Posterior cingulate gyrus (tissue), 11 donors: ENCODE measurements at regions not wholly inside any gene's neighbourhood (a gene's known extent, or its start where the extent isn't known, plus 50 kb on each side); places are given as distances from the start of the nearest gene placed in this dataset.

ENCODE experiments used
- DNase-seq, 10 donors: peaks; one replicate each; pipeline versions ENCODE4 v3.0.0 to v3.0.0-alpha.2; 2020 to 2021; ENCODE audit warnings: mixed read lengths in 3 of 10
- intact Hi-C: fragments of 100-400 bp; cut with DNase I; formaldehyde crosslinking; loops from one replicate; pipeline ENCODE4 v1.15.1; 2023

DNA sequence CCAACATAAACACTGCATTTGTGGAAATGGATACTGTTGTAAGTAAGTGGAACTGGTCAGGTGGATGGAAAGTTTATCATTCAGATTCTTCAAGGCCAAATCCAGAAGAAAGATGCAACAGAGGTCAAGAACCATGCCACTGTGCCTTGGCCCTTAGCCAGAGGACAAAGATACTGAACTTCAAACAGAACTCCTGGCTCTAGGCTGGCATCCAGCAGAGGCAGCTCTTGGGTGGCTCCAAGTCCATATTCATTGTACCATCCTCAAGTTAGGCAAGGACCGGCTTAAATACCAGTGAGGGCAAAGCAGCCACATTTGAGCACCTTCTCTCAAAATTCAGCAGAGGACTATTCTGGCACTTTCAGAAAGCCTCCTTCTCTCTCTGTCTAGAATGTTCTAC, 53.2 kb downstream of the DNAAF9 start:
- DNase-seq = no peak
- intact Hi-C loops = no loop called here

DNA sequence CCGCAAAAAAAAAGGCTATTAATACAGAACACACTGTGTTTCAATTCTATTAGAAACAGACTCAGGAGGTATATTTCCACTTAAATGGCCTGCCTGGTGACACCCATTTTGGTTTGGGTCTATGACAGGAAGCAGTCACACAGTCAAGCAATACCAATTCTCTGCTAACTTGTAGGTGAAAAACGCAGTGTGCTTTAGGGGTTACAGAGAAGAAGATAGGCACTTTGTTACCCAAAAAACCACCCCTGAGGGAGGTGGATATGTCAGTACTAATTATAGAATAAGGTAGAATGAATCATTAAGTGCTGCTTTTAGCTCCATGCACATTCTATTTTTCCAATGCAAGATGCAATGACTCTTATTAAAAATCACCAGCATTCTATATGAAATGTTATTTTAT, 53.8 kb downstream of the DNAAF9 start:
- intact Hi-C loops = no loop called here
- DNase-seq = no peak

DNA sequence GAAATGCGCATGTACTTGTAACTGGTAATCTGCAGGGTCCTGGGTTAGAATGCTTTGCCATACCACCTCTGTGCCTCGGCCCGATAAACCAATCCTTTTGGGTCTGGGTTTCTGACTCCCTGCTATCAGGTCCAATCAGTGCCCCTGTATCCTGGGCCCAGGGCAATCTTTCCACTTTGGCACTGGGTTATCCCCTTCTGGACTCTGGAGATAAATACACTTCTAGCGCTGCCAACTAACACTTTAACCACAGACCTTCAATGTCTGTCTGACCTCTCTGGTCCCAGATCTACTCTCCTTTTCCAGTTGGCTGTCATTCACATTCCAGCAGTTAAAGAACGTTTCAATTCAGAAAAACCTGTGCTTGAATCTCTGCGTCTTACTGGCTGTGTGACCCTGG, 55.3 kb downstream of the DNAAF9 start:
- DNase-seq = no peak
- intact Hi-C loops = no loop called here

DNA sequence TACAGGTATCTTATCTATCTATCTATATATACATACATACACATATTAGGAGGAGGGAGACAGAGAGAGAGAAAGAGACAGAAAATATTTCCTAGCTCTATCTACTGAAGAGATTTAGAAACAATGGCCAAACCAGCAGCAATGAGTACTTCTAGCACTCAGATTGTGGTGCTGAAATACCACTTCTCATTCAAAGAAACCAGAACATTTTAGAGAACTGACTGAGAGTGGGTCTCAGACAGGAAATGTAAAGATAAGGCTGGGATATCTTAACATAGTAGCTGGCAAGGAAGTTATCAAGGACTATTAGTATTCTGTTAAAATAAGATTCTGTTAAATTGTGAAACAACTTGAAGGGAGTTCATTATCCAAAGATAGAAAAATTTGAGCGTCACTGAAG, 57.0 kb downstream of the DNAAF9 start:
- DNase-seq = no peak
- intact Hi-C loops = no loop called here

DNA sequence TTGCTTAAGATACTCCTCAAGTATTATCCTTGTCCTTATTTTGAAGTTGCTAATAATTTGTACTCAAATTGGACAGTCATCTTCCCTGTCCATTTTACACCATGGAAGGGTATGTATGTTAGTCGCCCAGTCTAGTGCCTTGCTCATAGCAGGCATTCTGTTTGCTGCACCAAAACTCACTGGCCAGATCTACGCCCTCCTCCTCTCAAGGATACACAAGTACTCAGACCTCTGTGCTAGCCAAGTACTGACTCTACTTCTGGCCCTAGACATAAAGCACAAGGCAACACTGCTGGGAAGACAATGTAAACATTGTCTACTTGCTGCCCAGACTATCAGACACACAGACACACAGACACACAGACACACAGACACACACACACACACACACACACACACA, 57.7 kb downstream of the DNAAF9 start:
- DNase-seq = no peak
- intact Hi-C loops = no loop called here

DNA sequence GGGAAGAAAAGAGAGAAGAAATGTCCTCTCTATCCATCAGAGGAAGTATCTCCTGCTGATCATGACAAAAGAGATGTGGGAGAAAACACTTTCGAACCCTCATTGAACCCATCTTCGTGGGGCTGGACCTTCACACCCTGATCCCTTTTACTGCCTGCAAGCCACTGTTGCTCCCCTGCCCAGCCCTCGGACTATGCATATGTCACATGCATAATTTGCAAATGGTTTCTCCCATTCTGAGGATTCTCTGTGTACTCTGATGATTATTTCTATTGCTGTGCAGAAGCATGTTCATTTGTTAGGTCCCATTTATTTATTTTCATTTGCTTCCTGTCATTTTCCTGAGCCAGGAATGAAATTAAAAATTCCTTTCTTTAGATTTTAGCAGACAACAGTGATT, 64.7 kb downstream of the DNAAF9 start:
- intact Hi-C loops = no loop called here

DNA sequence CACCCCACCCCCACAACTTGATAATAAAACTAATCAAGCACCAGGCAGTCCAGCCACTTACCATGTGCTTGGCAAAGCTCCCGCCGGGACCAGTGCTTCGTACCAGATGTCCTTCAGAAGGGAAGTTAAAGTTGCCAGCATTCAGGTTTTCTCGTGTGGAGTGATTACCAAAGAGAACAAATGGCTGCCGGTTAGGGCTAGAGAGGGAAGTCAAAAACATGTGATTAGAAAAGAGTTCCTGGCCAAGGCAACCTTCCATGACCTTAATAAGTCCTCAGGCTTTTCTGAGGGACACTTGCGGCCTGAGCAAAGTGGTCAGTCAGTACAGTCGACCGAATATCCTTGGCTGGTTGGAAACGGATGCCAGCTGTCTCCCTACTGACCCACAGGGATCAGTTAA, 67.0 kb downstream of the DNAAF9 start:
- intact Hi-C loops = no loop called here
- DNase-seq = peak in 6 of 10 donors; percentile 19 to 87 (median 30)

More for the DNA sequence above, 64.7 kb downstream of the DNAAF9 start:
- DNase-seq = no peak

DNA sequence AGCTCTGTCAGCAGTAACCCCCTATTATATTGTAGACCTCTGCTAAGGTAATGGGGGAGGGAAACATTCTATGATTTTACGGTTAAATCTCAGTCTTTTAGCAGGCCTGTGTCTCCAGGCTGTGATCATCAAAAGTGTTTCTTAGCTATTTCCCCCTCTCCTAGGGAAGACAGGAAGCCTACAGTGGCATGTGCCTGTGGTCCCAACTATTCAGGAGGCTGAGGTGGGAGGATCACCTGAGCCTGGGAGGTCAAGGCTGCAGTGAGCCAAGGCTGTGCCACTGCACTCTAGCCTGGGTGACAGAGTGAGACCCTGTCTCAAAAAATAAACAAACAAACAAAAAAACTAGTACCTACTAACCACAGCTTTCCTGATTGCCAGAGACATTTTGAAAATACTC, 67.9 kb downstream of the DNAAF9 start:
- intact Hi-C loops = no loop called here
- no peak for DNase-seq

DNA sequence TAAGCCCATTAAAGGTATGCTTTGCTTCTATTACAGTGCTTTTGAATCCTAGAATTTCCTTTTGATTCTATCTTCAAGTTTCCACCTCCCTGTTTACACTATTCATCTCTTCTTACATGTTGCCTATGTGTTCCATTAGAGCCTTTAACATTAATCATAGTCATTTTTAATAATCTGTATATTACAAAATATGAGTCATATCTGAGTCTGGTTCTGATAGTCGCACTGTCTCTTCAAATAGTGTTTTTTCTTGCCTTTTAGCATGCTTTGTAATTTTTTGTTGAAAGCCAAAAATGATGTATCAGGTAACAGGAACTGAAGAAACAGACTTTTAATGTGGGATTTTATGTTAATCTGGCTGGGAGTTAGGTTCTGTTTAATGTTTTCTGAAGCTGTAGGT, 68.4 kb downstream of the DNAAF9 start:
- no peak for DNase-seq
- intact Hi-C loops = no loop called here

DNA sequence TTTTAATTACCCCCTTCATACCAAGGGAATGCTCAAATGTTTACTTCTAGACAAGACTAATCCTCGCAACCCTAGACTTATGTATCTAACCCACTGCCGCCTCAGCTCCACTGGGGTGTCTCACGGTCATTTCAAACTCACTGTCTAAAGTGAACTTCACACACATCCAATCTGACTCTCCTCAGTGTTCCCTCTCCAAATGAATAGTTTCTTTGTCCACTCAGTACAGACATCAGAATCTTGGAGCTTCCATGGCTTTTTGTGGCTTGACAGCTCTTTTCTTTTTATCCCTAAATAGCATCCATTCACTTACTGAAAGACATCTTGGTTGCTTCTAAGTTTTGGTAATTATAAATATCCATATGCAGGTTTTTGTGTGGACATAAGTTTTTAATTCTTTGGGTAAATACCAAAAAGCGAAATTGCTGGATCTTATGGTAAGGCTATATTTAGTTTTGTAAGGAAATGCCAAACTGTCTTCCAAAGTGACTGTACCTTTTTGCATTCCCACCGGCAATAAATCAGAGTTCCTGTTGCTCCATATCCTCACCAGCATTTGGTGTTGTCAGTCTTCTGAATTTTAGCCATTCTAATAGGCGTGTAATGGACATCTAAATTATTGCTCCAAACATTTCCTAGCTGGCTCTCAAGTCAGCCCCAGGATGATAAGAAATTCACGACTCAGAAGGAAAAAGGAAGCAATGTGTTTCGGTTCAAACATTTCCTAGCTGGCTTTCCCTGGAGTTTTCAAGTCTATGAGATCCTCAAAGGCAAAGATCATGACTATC, 73.1 kb downstream of the DNAAF9 start:
- no peak for DNase-seq
- intact Hi-C loops = no loop called here

DNA sequence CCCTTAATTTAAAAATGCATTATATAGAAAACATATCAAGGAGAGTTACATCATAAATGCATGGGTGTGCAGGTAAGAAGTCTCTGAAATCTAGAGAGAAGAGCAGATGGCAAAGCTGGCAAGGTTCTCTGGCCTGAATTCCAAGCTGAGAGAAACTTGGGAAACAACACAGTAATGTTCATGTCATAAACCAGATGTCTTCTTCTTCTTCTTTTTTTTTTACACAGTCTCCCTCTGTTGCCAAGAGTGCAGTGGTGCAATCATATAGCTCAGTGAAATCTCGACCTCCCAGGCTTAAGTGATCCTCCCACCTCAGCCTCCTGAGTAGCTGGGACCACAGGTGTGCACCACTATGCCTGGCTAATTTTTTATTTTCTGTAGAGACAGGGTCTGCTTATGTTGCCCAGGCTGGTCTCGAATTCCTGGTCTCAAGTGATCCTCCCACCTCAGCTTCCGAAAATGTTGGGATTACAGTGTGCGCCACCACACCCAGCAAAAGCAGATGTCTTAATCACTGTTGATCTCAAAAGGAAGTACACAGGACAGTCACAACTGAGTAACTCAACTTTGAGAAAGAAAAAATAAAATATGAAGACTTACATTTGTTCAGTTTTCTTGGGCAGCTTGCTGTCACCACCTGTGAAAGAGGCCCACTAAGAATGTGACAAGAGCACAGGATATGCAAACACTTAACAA, 77.3 kb downstream of the DNAAF9 start:
- peak in 2 of 10 donors; percentile 11 to 64 for DNase-seq
- intact Hi-C loops = no loop called here

DNA sequence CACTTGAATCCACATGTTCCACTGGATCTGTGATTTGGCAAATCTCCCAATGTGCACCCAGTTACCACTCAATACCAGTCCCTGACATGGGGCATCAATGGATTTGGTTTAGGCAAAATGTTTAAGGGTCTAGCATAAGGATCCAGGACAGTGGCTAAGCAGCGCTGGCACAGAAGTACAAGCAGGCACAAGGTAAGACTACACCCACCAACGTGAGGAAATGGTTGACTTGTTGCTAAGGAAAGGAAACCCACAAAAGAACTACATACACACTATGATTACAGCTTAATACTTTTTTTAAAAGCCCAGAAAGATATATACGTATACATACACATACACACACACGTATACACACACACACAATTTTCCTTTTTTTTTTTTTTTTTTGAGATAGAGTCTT, 79.0 kb downstream of the DNAAF9 start:
- intact Hi-C loops = no loop called here
- no peak for DNase-seq

DNA sequence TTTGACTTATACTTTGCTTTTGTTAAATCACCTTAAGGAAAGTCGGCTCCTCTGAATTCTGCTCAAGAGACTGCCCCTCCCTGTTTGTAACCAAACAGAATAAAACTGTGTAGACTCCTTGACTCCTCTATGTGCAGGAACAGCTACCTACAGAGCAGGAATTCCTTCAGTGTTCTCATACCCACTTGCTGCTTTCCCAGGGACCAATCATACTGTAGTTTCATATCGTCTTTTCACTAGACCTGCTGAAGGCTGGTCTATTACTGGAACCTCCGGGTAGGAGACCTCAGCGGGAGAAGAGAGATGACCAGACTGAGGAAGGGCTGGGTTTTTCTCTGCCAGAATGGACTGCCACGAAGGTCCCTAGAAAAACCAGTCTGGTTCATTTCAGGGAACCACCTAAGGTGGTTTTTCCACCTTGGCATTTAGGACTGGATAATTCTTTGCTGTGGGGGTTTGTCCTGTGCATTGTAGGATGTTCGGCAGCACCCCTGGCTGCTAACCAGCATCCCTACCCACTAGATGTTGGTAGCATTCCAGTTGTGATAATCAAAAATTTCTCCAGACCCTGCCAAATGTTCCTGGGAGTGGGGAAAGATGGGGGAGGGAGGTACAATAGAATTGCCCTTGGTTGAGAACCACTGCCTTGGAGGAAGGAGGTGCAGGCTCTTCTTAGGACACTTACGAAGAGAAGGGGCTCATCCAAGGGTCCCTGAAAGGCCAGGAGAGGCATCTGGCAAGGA, 80.5 kb downstream of the DNAAF9 start:
- intact Hi-C loops = no loop called here
- no peak for DNase-seq

DNA sequence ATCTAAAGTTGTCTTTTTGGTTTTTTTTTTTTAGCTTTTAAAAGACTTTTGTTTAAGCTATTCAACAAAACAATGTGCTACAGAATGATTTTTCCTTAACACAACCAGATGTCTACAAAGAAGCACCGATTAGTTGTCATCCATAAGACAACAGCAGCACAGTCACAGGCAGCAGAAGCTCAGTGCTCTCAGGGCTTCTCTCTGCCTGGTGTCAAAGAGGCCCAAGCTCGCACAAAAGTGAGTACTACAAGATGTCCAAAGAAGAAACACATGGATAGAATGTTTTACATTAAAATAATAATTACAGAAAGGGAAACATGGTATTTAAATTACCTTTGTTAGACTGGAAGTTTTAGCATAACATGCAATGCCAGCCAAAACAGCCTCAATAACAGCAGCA, 81.6 kb downstream of the DNAAF9 start:
- no peak for DNase-seq
- intact Hi-C loops = no loop called here

DNA sequence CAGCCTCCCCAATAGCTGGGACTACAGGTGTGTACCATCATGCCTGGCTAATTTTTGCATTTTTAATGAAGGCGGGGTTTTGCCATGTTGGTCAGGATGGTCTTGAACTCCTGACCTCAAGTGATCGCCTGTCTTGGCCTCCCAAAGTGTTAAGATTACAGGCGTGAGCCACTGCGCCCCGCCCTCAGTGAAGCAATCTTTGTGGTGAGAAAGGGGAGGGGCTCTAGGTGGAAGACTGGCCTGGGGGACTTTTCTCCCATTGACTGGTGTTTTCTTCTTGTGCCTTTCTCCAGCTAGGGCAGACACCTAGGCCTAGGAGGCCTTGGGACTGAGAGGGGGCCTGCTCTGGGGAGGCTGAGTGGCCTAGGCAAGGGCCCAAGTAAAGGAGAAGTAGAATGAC, 84.1 kb downstream of the DNAAF9 start:
- intact Hi-C loops = no loop called here
- DNase-seq = peak in 1 of 10 donors; percentile 51

DNA sequence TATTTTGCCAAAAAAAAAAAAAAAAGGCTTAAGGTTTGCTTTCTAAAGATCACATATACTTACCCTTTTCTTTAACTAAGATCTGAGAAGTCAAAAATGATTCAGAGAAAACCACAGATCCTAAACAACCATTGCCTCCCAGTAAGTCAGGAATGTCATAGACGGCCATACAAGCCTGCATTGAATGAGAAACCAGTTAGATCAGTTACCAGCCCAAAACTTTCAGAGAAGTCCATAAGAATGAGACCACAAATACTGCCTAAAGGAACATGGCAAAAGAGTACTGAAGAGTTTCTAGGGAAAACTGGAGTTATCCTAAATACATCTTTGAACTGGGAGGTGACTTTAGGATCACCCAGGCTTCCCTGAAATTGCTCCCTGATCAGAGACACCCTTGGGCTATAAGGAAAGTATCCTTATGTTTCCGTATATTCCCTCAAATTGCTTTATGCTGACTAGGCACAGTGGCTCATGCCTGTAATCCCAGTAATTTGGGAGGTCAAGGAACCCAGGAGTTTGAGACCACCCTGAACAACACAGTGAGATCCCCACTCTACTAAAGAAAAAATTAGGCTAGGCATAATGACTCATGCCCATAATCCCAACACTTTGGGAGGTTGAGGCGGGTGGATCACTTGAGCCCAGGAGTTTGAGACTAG, 79.4 kb upstream of the SLC4A11 start:
- no peak for DNase-seq
- intact Hi-C loops = loop anchor here (10.0 kb wide), 1 partner anchor 264 kb away; no protein-coding TSS in a partner anchor

DNA sequence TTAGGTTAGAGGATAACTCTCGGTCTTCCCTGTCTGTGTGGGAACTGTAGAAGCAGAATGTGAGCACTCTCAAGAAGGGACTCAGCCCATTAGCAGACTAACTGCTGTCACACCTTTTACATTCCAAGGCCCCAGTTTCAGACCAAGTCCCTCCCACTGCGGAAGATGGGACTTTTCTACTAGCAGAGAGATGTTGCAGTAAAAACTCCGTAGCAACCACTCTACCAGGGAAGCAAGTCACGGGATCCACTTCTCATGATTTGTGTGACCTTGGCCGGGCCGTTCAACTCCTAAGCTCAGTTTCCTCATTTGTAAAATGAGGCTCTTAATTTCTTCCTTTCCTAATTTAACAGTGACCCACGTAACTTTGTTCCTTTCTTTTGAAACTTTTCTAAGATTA, 77.1 kb upstream of the SLC4A11 start:
- intact Hi-C loops = loop anchor here (1.0 to 10.0 kb wide), 2 partner anchors 98 to 261 kb away; no protein-coding TSS in a partner anchor
- DNase-seq = no peak

DNA sequence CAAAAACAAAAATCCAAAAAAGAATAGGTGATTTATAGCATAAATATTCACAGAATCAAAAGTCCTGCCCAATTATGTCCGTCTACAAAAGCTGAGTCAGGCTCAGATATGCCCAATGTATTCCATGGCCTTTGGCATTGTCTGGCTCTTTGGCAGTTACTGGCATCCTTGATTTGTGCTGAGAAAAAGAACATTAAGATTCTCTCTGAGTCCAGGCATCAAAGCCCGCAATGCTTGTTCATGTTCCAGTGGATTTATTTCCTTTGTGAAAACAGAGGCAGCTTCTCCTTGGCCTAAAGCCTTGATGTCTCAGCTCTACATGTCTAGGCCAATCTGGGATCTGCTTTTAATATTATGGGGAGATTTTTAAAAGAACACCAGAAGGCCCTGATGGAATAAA, 76.1 kb upstream of the SLC4A11 start:
- no peak for DNase-seq
- intact Hi-C loops = loop anchor here (10.0 kb wide), 1 partner anchor 260 kb away; no protein-coding TSS in a partner anchor

DNA sequence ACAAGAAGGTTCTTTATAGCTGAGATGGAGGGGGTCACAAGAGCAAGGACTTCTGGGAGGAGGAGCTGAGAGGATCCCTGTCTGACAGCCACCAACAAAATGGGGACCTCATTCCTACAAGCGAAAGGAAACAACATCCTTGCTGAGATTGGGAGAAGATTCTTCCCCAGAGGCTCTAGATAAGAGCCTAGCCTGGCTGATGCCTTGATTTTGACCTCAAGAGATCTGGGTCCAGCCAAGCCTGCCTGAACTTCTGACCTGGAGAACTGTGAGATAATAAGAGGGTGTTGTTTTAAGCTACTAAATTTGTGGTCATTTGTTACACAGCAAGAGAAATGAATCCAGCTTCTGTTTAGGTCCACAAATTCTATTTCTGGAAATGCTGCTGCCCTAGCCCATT, 75.4 kb upstream of the SLC4A11 start:
- no peak for DNase-seq
- intact Hi-C loops = loop anchor here (10.0 kb wide), 1 partner anchor 260 kb away; no protein-coding TSS in a partner anchor

DNA sequence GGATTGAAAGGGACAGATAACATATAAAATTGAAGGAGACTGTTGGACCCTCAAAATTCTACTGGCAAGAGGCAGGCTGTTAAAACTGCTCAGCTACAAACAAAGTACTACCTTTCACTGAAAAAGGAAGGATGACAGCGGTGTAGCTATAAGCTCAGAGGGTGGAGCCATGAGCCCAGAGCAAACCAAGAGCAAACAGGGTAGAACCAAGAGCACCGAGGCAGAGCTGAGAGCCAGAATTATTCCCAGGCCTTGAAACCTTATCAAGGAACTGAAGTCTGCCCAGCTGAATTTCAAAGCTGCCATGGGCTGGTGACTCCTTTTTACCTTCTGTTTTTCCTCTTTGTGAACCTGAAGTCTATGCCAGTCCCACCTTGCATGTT, 74.7 kb upstream of the SLC4A11 start:
- intact Hi-C loops = loop anchor here (10.0 kb wide), 1 partner anchor 259 kb away; no protein-coding TSS in a partner anchor
- peak in 1 of 10 donors; percentile 13 for DNase-seq
